ENCODE measurements at regions not wholly inside any gene's neighbourhood (a gene's known extent, or its start where the extent isn't known, plus 50 kb on each side); places are given as distances from the start of the nearest gene placed in this dataset.

DNA sequence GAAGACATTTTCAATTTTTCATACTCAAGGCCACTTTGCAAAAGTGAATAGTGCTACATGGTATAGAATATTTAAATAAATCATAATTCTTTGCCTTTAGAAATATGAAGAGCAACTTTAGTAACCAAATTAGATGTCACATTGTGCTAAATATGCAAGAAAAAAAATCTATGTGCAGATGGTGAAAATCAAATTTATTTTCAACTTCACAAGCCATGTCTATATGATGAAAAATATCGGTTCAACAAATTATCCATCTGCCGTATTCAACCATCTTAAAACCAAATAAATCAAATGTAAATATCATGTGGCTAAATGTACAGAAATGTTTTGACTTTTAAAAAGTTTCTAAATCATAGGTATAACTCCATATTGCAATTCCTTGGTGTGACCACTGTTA is 398.2 kb downstream of the PABPC4L start:
- TF ChIP-seq CTCF (IDR thresholded peaks at IDR 0.05) = no peak
- no peak for TF ChIP-seq POLR2A (IDR thresholded peaks at IDR 0.05)
- no peak for TF ChIP-seq EP300 (IDR thresholded peaks at IDR 0.05)

Measured in tibial nerve (tissue), 4 donors.